NT2/D1 (cell line): ENCODE measurements at regions not wholly inside any gene's neighbourhood (a gene's known extent, or its start where the extent isn't known, plus 50 kb on each side); places are given as distances from the start of the nearest gene placed in this dataset.

Experiments used
- SUZ12 ChIP-seq: IDR thresholded peaks from 2 replicates; pipeline ENCODE4 v1.6.1; 2011; ENCODE audit not compliant: insufficient read length, insufficient read depth; ENCODE audit errors: extremely low read depth
- YY1 ChIP-seq: IDR thresholded peaks from 2 replicates; pipeline ENCODE4 v1.6.1; 2011; ENCODE audit not compliant: insufficient read length, insufficient read depth

DNA sequence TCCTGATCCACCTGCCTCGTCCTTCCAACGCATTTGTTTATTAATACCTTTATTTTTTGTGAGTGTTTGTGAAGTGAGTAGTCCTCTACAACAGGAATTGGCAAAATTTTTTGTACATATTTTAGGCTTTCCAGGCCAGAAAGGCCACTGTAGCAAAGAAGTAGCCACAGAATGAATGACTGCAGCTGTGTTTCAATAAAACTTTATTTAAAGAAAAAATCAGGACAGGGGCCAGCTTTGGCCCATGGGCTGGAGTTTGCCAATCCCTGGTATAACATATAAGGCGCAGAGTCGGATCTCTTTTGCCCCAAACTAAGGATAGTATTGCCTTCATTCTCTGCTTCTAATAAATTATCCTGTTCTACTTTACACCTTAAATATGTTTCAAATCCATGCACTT, 198.0 kb upstream of the COX10 start:
- TF ChIP-seq SUZ12: no peak
- TF ChIP-seq YY1: no peak
